Esophagus squamous epithelium (tissue), 5 donors: ENCODE measurements at regions not wholly inside any gene's neighbourhood (a gene's known extent, or its start where the extent isn't known, plus 50 kb on each side); places are given as distances from the start of the nearest gene placed in this dataset.

ENCODE experiments used
- DNase-seq: peaks from one replicate; lab custom pipeline; 2025; lab: John Stamatoyannopoulos, UW
- H3K27ac ChIP-seq, 4 donors: fragments of 200-600 bp; sonication (generic); one replicate each; pipeline ENCODE4 v1.5.1; 2016 to 2019; ENCODE audit warnings: mild to moderate bottlenecking in 1 of 4
- H3K27me3 ChIP-seq, 4 donors: fragments of 200-600 bp; sonication (generic); 1 replicate in 3 of 4; 2 replicates in 1 of 4; pipeline versions ENCODE4 v1.5.1 to v1.6.0; 2017 to 2021; ENCODE audit warnings: antibody characterized with exemption in 1 of 4
- H3K36me3 ChIP-seq, 3 donors: fragments of 200-600 bp; sonication (generic); one replicate each; pipeline ENCODE4 v1.5.1; 2016 to 2019
- H3K4me1 ChIP-seq, 3 donors: fragments of 200-600 bp; sonication (generic); one replicate each; pipeline ENCODE4 v1.5.1; 2017 to 2019
- H3K4me3 ChIP-seq, 4 donors: fragments of 200-600 bp; sonication (generic); 1 replicate in 3 of 4; 2 replicates in 1 of 4; pipeline ENCODE4 v1.5.1; 2016 to 2019; ENCODE audit warnings: mild to moderate bottlenecking in 2 of 4, moderate library complexity in 1 of 4
- H3K9me3 ChIP-seq, 3 donors: fragments of 200-600 bp; sonication (generic); one replicate each; pipeline ENCODE4 v1.5.1; 2016 to 2019
- POLR2A ChIP-seq, 4 donors: fragments of 450-650 bp; IDR thresholded peaks; one replicate each; pipeline ENCODE4 v1.6.1; 2017; ENCODE audit warnings: antibody characterized with exemption in 4 of 4, mild to moderate bottlenecking in 4 of 4, moderate library complexity in 3 of 4
- WGBS, 2 donors: methylation state at CpG; one replicate each; pipeline ENCODE4 v1.1.5; 2018; 5-methylcytosine and 5-hydroxymethylcytosine counted together
- intact Hi-C: fragments of 100-400 bp; cut with DNase I; formaldehyde crosslinking; loops from one replicate; pipeline ENCODE4 v1.15.0; 2022
- TF ChIP-seq, protein P1 (sequence below), 6 experiments: fragments of 450-650 bp in 4 of 6; fragments of 200-600 bp in 2 of 6; sonication (generic) in 2 of 6; IDR thresholded peaks; one replicate each; pipeline ENCODE4 v1.5.1; 2016 to 2019; ENCODE audit warnings: antibody characterized with exemption in 6 of 6, mild to moderate bottlenecking in 4 of 6, moderate library complexity in 4 of 6
- donor health status: DM: yes; HTN: yes; CAD: no.

DNA sequence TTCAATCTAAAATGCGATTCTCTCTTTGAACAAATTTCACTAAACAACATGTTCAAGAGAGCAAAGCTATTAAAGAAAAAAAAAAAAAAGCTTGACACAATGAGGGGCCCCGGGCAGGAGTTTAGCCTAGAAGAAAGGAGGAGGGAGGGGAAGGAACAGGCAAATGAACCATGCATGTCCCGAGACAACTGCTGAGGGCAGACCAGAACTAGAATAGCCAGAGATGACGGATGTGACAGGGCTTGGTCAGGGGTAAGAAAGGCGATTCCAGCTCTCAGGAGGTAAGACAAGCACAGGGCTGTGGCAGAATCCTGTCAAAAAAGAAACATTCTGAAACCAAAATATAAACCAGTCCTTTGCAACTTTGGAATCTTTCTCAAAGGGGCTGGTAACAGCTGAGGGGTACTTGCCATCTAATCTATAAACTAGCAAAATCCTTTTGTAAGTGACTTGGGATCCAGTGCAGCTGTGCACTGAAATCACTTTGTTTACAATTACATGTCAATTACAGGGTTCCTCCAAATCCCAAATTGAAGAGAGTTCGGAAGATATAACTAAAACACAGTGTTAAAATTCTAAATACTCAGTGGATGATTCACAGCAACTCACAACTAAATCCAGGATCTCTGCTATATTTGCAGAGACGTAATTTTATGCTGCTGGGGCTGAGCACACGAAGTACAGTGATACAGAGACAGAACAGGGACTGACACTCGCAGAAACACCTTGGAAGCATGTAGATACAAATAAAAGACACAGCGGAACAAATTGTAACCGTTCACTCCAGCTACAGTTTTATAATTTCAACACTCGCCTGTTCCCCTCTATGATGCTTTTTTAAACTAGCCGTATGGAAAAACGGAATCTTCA, 567.4 kb upstream of the ZFHX3 start:
- Histone ChIP-seq H3K27me3 (peaks cover 0 to 23% (median 0%) of the 10 kb centered on the region in 4 donors), H3K36me3 (no peaks in the 10 kb centered on the region), H3K9me3 (no peaks in the 10 kb centered on the region), H3K4me1 (no peaks in the 10 kb centered on the region), H3K27ac (no peak overlapping the region), H3K4me3 (no peak overlapping the region)
- intact Hi-C loops: no loop called here
- 57 to 66% methylated on average over 14 of the region's 14 CpGs for WGBS, 2 donors
- TF ChIP-seq, protein P1, sequence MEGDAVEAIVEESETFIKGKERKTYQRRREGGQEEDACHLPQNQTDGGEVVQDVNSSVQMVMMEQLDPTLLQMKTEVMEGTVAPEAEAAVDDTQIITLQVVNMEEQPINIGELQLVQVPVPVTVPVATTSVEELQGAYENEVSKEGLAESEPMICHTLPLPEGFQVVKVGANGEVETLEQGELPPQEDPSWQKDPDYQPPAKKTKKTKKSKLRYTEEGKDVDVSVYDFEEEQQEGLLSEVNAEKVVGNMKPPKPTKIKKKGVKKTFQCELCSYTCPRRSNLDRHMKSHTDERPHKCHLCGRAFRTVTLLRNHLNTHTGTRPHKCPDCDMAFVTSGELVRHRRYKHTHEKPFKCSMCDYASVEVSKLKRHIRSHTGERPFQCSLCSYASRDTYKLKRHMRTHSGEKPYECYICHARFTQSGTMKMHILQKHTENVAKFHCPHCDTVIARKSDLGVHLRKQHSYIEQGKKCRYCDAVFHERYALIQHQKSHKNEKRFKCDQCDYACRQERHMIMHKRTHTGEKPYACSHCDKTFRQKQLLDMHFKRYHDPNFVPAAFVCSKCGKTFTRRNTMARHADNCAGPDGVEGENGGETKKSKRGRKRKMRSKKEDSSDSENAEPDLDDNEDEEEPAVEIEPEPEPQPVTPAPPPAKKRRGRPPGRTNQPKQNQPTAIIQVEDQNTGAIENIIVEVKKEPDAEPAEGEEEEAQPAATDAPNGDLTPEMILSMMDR (IDR thresholded peaks at IDR 0.05): no peak
- no peak for DNase-seq

DNA sequence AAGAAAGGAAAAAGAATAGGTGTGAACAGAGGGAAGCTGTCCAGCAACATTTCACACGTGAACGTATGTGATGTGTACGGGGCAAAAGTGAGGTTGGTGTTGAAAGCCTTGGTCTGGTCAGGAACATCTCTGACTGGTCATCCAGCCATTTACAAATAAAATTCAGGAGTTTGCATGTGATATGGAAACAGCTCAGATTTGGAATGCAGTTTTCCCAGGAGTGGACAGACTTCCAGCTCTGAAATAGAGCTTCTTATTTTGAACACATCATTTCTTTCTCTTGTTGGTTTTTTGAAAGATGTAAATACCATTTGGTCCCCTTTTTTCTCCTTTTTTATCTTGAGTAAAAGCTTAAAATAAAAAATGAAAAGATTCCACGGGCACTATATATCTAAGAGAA, 566.2 kb upstream of the ZFHX3 start:
- intact Hi-C loops: no loop called here
- no peaks in the 10 kb centered on the region for H3K36me3 ChIP-seq
- no peak for DNase-seq
- no peak overlapping the region for H3K4me3 ChIP-seq
- peaks cover 0 to 34% (median 0%) of the 10 kb centered on the region in 4 donors for H3K27me3 ChIP-seq
- WGBS, 2 donors: 77 to 81% methylated on average over 4 of the region's 4 CpGs
- TF ChIP-seq, protein P1 (IDR thresholded peaks at IDR 0.05): no peak
- TF ChIP-seq POLR2A (IDR thresholded peaks at IDR 0.05): no peak
- no peaks in the 10 kb centered on the region for H3K4me1 ChIP-seq
- no peak overlapping the region for H3K27ac ChIP-seq
- no peaks in the 10 kb centered on the region for H3K9me3 ChIP-seq

DNA sequence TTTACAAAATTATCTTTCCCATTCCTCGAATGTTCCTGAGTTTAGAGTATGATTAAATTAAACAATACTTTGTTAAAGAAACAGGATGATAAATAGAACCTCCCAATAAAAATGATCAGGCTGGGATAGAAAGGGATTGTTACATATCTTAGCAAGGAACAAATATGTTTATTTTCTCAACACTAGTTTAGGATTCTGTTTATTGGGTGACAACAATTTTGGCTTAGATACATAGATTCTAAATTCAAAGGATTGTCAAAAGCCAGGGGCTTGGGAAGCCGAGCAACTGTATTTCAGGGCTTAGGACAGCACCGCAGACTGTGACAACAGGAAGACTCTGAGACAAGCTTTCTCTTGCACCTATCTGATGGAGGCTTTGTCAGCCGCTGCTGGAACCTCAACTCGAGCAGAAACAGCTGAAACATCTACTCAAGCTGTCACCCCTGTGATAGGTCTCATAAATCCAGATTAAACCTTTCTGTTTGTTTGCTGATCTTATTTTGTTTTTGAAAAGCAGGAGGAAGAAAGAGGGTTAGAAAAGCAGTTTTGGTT, 562.8 kb upstream of the ZFHX3 start:
- no peak for DNase-seq
- TF ChIP-seq, protein P1 (IDR thresholded peaks at IDR 0.05): no peak
- no peak for TF ChIP-seq POLR2A (IDR thresholded peaks at IDR 0.05)
- H3K9me3 ChIP-seq: no peaks in the 10 kb centered on the region
- H3K36me3 ChIP-seq: no peaks in the 10 kb centered on the region
- peaks cover 0 to 44% (median 0%) of the 10 kb centered on the region in 4 donors for H3K27me3 ChIP-seq
- H3K27ac ChIP-seq: no peak overlapping the region
- intact Hi-C loops: no loop called here
- H3K4me1 ChIP-seq: no peaks in the 10 kb centered on the region
- 37 to 38% methylated on average over 5 of the region's 5 CpGs for WGBS, 2 donors
- H3K4me3 ChIP-seq: no peak overlapping the region

DNA sequence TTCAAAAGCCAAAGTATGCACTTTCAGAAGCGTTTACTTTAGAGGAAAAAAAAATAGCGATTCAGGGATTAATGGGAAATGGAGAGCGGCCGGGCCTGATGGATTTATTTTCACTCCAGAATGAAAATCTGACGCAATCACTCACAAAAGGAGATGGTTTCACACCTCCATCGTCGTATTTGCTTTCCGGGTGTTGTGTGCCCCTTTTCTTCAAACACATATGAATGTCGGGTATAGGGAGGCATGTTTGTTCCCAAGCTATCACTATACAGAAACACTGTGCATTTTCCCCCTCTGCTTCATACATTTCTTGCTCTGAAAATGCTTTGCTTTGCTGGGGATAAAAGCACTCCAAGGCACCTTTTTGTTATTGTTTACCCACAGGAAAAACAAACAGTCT, 562.2 kb upstream of the ZFHX3 start:
- Histone ChIP-seq H3K4me1 (no peaks in the 10 kb centered on the region), H3K27me3 (peaks cover 0 to 44% (median 0%) of the 10 kb centered on the region in 4 donors), H3K27ac (no peak overlapping the region), H3K4me3 (no peak overlapping the region), H3K9me3 (no peaks in the 10 kb centered on the region), H3K36me3 (no peaks in the 10 kb centered on the region)
- TF ChIP-seq, protein P1 (IDR thresholded peaks at IDR 0.05): no peak
- TF ChIP-seq POLR2A (IDR thresholded peaks at IDR 0.05): no peak
- WGBS, 2 donors: 24 to 48% methylated on average over 9 of the region's 9 CpGs
- no peak for DNase-seq
- intact Hi-C loops: no loop called here

DNA sequence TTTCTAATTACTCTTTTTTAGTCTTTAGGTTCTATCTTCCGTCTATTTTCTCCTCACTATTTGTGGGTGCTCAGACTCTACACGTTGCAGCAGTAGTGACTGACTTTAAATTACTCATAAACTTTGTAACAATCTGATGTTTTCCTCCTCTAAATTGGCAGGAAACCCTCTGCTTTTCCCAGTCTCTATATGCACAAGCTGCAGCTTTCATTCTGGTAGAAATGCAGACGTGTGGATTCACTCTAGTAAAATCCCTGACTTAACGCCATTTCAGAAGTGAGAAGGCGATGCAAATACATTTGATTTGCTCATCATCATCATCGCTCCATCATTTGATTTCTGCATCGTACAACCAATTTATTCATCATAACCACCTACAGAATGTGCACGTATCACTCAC, 561.0 kb upstream of the ZFHX3 start:
- Histone ChIP-seq H3K27ac (no peak overlapping the region), H3K4me3 (no peak overlapping the region), H3K36me3 (no peaks in the 10 kb centered on the region), H3K27me3 (peaks cover 0 to 41% (median 0%) of the 10 kb centered on the region in 4 donors), H3K4me1 (no peaks in the 10 kb centered on the region), H3K9me3 (no peaks in the 10 kb centered on the region)
- intact Hi-C loops: no loop called here
- TF ChIP-seq, protein P1 (IDR thresholded peaks at IDR 0.05): no peak
- TF ChIP-seq POLR2A (IDR thresholded peaks at IDR 0.05): no peak
- 78 to 83% methylated on average over 8 of the region's 8 CpGs for WGBS, 2 donors
- DNase-seq: no peak
